ENCODE measurements at regions not wholly inside any gene's neighbourhood (a gene's known extent, or its start where the extent isn't known, plus 50 kb on each side); places are given as distances from the start of the nearest gene placed in this dataset.

DNA sequence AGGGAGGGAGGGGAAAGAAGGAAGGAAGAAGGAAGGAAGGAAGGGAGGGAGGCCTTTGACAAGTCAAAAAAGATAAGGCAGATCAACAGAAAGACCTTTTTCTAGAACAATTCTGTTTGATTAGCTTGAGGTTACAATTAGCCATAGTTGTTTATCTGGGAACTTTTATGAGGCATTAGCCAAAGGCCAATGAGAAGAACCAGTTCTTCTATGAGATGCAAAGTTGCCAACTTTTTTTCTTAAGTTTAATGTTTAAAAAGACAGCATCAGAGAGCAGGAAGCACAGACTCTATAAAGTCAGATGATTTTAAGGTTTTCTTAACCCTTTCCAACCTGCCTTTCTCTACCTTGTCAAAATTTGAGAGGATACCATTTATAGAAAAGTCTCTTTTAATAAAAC, 301.3 kb upstream of the NR2F2 start:
- TF ChIP-seq, protein P1, sequence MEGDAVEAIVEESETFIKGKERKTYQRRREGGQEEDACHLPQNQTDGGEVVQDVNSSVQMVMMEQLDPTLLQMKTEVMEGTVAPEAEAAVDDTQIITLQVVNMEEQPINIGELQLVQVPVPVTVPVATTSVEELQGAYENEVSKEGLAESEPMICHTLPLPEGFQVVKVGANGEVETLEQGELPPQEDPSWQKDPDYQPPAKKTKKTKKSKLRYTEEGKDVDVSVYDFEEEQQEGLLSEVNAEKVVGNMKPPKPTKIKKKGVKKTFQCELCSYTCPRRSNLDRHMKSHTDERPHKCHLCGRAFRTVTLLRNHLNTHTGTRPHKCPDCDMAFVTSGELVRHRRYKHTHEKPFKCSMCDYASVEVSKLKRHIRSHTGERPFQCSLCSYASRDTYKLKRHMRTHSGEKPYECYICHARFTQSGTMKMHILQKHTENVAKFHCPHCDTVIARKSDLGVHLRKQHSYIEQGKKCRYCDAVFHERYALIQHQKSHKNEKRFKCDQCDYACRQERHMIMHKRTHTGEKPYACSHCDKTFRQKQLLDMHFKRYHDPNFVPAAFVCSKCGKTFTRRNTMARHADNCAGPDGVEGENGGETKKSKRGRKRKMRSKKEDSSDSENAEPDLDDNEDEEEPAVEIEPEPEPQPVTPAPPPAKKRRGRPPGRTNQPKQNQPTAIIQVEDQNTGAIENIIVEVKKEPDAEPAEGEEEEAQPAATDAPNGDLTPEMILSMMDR (IDR thresholded peaks at IDR 0.05), result no peak
- no peak for TF ChIP-seq POLR2A (IDR thresholded peaks at IDR 0.05)
